DMS 273 (cell line): ENCODE measurements at regions not wholly inside any gene's neighbourhood (a gene's known extent, or its start where the extent isn't known, plus 50 kb on each side); places are given as distances from the start of the nearest gene placed in this dataset.
"Not testable (repeated sequence)": the region's sequence is repeated elsewhere in the genome, so short reads cannot be mapped to it uniquely, and the experiment has no call there.

Experiments used
- DNase-seq: peaks from one replicate; lab custom pipeline; 2025; ENCODE audit not compliant: unreplicated experiment; lab: John Stamatoyannopoulos, UW

- no peak for DNase-seq
These were observed 322.8 kb upstream of the NAALADL2 start for GRCh38 chr3:174536319-174536718.

DNA sequence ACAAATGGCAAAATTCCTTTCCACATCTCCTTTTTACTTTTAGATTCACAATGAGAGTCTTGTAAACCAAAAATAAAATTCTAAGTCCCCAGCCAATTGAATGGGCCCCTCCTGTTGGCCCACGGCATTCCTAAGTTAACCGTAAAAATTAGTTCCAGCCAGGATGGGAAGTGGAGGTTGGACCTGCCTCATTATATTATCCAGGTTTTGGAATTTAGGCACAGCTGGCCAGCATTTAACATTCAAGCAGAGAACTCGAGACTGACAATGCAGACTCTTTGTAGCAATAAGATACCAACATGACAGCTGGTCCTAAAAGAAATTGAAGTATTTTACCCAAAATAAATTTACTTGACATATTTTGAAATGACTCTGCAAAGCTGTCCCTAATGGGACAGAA, 321.0 kb upstream of the NAALADL2 start:
- no peak for DNase-seq

DNA sequence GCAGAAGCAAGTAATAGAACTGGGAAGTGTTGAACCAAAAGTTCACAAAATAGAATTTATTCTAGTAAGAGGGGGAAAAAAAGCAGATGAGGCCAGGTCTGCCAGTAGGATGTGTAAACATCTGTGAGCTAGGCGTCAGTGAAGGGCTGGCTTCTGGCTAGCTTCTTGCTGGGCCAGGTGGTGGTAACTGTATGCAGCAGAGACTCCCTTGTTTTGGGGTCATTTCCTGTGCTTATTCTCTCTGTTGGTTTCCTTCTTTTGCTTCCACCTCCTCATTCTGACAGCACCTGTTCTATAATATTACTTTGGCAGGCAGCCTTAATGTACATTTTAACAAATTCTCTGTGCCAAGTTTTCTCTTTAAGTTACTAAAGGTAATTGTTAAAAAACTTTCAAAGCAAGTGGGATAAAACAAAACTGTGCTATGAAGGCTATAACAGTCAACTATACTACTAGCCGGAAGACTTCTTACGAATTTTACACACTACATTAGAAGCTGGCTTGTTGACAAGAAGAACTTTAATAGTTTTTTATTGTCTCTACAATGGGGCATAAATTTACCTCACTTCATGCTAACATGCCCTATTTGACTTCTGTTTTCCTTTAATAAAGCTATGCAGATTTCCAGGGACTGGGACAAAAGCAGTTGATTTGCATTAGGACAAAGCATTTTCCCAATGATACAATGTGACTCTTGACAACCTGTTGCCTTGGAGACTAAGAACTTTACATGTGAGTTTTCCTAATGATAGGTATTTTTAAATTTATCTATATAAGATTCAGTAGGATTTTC, 318.8 kb upstream of the NAALADL2 start:
- peak; percentile 64 for DNase-seq

GRCh38 chr3:174541708-174542315, 317.3 kb upstream of the NAALADL2 start:
- DNase-seq = no peak

GRCh38 chr3:174547801-174548435, 311.2 kb upstream of the NAALADL2 start:
- DNase-seq = no peak

GRCh38 chr3:174548841-174549623, 310.1 kb upstream of the NAALADL2 start:
- DNase-seq = no peak

DNA sequence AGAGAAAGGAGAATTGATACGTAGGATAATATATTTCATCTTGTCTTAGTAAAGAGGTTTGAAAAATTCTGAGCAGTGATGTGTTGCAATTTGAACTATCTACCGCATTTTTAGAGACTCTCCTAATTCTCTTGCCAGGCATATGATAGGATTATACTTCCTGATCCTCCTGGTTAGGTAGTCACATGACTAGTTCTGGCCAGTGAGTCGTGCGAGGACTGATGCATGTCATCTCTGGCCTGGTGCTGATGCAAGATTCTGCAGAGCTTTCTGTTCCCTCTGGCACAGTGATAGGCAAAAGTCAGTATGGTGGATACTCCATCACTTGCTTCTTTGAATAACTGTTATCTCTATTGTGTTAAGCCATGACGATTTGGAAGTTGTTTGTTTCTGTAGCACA, 277.6 kb upstream of the NAALADL2 start:
- no peak for DNase-seq

DNA sequence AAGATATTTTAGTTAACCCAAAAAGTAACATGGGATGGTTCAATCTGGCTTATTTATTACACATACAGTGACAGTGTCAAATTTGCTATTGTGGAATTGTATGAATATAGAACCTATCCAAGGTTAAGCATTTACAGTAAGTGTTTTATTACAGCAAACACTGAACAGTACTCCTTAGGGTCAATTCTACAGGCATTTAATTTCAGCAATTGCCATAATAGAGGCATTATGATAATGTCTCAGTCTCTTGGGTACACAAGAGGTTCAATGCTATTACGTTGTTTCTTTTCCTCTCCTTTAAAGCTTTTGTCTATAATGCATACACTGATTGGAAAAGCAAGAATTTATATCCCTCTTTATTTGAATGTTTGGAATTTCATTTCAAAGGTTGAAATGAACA, 275.7 kb upstream of the NAALADL2 start:
- no peak for DNase-seq

DNA sequence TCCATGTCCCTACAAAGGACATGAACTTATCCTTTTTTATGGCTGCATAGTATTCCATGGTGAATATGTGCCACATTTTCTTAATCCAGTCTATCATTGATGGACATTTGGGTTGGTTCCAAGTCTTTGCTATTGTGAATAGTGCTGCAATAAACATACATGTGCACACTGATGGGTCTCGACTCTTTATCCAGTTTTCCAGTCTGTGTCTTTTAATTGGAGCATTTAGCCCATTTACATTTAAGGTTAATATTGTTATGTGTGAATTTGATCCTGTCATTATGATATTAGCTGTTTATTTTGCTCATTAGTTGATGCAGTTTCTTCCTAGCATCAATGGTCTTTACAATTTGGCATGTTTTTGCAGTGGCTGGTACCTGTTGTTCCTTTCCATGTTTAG, 272.0 kb upstream of the NAALADL2 start:
- not testable (repeated sequence) for DNase-seq

- no peak for DNase-seq
These were observed 262.6 kb upstream of the NAALADL2 start for GRCh38 chr3:174596447-174596982.

DNA sequence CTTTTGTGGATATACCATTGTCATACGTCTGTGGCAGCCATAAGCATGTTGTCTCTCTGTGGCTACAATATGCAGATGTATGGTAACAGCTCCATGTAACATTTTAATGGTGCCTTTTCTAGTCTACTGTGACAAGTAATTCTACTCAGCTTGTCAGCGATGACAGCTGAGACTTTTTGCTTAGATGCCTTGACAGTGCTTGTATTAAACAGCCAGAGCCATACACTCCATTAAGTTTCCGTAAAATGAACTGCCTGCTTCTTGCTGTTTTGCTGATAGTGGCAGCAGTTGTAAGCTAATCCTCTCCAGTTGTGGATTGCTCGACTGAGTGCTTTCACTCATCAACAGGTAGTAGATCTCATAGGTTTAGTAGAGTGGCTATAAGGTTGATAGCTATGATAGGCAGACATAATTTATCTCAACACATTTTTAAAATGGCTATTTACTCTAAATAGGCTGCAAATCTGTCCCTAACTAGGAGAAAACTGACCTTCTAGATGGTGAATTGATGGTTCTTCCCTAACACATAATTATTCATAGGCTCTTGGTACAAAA, 260.2 kb upstream of the NAALADL2 start:
- no peak for DNase-seq

DNA sequence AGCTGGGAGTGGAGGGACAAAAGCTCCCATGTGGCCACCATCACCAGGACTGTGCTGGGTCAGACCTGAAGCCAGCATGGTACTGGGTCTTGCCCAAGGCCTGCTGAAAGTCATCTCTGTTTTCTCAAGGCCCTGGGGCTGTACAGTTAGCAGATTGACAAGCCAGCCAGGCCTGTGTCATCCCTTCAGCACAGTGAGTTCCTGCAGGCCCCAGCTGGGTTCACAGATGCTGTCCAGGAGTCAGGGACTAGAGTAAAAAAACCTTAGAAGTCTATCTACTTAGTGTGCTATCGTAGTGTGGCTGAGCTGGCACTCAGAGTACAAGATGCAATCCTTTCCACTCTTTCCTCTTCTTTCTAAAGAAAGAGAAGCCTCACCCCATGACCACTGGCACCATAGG, 246.0 kb upstream of the NAALADL2 start:
- no peak for DNase-seq

- peak; percentile 17 for DNase-seq
These were observed 245.1 kb upstream of the NAALADL2 start for GRCh38 chr3:174614036-174614435.

- no peak for DNase-seq
These were observed 240.6 kb upstream of the NAALADL2 start for GRCh38 chr3:174618368-174619080.

DNA sequence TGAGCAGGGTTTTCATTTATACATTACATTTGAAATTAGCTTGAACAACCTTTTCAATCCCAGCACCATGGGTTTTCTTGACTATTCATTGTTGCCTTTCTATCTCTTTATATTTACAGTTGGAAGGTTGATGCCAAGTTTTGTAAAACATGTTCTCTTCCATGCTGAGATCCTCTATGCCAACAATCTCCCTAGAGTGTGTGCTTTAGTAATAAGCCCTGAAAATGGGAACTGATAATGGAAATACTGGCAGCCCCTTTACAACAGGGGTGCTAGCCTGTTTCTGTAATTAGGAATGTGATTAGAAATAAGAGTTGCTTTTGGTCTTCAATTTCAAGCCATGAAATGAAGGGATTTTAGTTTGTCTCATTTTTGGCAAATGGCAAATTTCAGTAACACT, 239.9 kb upstream of the NAALADL2 start:
- DNase-seq = no peak

- DNase-seq = peak; percentile 49
These were observed 239.0 kb upstream of the NAALADL2 start for GRCh38 chr3:174620138-174620537.

GRCh38 chr3:174620855-174621472, 238.2 kb upstream of the NAALADL2 start:
- no peak for DNase-seq

DNA sequence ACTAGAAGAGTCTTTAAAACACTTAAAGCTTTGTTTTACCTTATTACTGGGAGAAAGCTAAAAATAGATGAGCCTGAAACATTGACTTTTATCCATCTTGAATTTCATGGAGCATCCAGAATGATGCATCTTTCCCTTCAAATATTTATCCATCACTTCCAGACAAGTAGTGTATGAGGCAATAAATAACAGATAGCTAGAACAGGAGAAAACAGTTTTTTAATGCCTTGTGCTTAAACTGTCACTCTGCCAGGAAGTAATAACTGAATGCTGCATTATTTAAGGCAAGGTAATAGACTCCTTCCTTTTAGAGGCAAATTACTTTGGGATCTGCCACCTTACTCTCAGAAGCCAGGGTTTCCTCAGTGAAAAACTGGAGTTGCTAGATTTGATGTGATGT, 225.8 kb upstream of the NAALADL2 start:
- no peak for DNase-seq

- DNase-seq = no peak
These were observed 222.7 kb upstream of the NAALADL2 start for GRCh38 chr3:174636451-174636850.

DNA sequence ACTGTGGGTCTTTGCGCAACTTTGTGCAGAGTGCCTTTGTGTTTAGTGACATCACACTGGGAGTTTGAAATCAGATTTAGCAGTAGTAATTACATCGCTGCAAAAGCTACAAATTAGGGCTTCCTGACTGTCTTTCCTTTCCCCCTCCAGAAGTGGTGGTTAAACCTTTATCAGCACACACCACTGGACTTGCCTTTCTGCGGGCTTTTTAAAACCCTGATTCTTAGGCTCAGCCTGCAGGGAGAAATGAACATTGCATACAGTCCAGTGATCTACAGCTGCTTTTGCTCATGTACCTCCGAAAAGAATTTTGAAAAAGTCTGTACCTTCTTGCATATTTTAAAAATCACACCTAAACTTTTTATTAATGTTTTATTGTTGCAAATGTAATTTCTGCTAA, 219.7 kb upstream of the NAALADL2 start:
- DNase-seq = no peak
